DND-41 (cell line): ENCODE measurements at regions not wholly inside any gene's neighbourhood (a gene's known extent, or its start where the extent isn't known, plus 50 kb on each side); places are given as distances from the start of the nearest gene placed in this dataset.

Experiments
- ATAC-seq: fragments of 200-7000 bp; cut with Tn5 transposase; 3 replicates; pipeline ENCODE4 v1.9.1; 2021; ENCODE audit warnings: low read depth; ENCODE audit not compliant: insufficient read depth
- DNase-seq: peaks from one replicate; pipeline ENCODE4 v3.0.0-alpha.2; 2020
- H2AFZ ChIP-seq: 2 replicates; pipeline ENCODE4 v1.6.0; 2012; ENCODE audit warnings: low read depth, low read length
- H3K27ac ChIP-seq: 2 replicates; pipeline ENCODE4 v1.5.1; 2012; ENCODE audit warnings: low read length, inconsistent platforms
- H3K27me3 ChIP-seq: fragments of 200-600 bp; sonication (generic); 2 replicates; pipeline ENCODE4 v1.6.0; 2012; ENCODE audit warnings: low read length, mild to moderate bottlenecking, inconsistent platforms; ENCODE audit not compliant: insufficient read depth, poor library complexity
- H3K36me3 ChIP-seq: 2 replicates; pipeline ENCODE4 v1.5.1; 2012; ENCODE audit warnings: low read length, inconsistent platforms; ENCODE audit not compliant: insufficient read depth
- H3K4me1 ChIP-seq: 2 replicates; pipeline ENCODE4 v1.5.1; 2012; ENCODE audit warnings: mild to moderate bottlenecking, low read length; ENCODE audit not compliant: insufficient read depth
- H3K4me2 ChIP-seq: 2 replicates; pipeline ENCODE4 v1.6.0; 2012; ENCODE audit warnings: mild to moderate bottlenecking, moderate library complexity, low read length, inconsistent platforms; ENCODE audit not compliant: insufficient read depth
- H3K4me3 ChIP-seq, 2 experiments: fragments of 200-600 bp in 1 of 2; shearing (Covaris generic) in 1 of 2; 2 replicates each; pipeline ENCODE4 v1.5.1; 2012 to 2016; ENCODE audit warnings: inconsistent platforms in 2 of 2, low read length in 2 of 2, mild to moderate bottlenecking in 2 of 2, low read depth in 1 of 2, moderate library complexity in 1 of 2
- H3K79me2 ChIP-seq: 2 replicates; pipeline ENCODE4 v1.6.0; 2012; ENCODE audit warnings: low read length, inconsistent platforms; ENCODE audit not compliant: insufficient read depth
- H3K9ac ChIP-seq: 2 replicates; pipeline ENCODE4 v1.6.0; 2012; ENCODE audit warnings: low read depth, mild to moderate bottlenecking, inconsistent platforms, low read length, moderate library complexity
- H3K9me3 ChIP-seq: 2 replicates; pipeline ENCODE4 v1.5.1; 2012; ENCODE audit warnings: low read length, moderate library complexity, mild to moderate bottlenecking, inconsistent platforms; ENCODE audit not compliant: insufficient read depth, severe bottlenecking
- H4K20me1 ChIP-seq: 2 replicates; pipeline ENCODE4 v1.6.0; 2012; ENCODE audit warnings: low read length; ENCODE audit not compliant: insufficient read depth
- EZH2 ChIP-seq: IDR thresholded peaks from 3 replicates; pipeline ENCODE4 v1.6.1; 2012; ENCODE audit warnings: borderline replicate concordance, low read depth, mild to moderate bottlenecking, moderate library complexity, low read length, inconsistent platforms; ENCODE audit not compliant: severe bottlenecking
- TF ChIP-seq, protein P1 (sequence below): IDR thresholded peaks from 2 replicates; pipeline ENCODE4 v1.5.1; 2012; ENCODE audit warnings: borderline replicate concordance, low read length, moderate library complexity, mild to moderate bottlenecking; ENCODE audit not compliant: poor library complexity, severe bottlenecking; ENCODE audit errors: extremely low read depth

GRCh38 chr9:108376140-108376539 lies 479.6 kb downstream of the ACTL7B start:
- DNase-seq = no peak
- H4K20me1 ChIP-seq = no peaks in the 10 kb centered on the region
- no peak overlapping the region for H2AFZ ChIP-seq
- H3K36me3 ChIP-seq = no peaks in the 10 kb centered on the region
- no peaks in the 10 kb centered on the region for H3K9me3 ChIP-seq
- no peak overlapping the region for H3K4me2 ChIP-seq
- no peak overlapping the region for H3K9ac ChIP-seq
- no peak overlapping the region for H3K4me3 ChIP-seq
- H3K79me2 ChIP-seq = no peaks in the 10 kb centered on the region
- no peak for TF ChIP-seq EZH2
- ATAC-seq = no peak
- H3K27me3 ChIP-seq = peaks cover 2% of the 10 kb centered on the region
- no peaks in the 10 kb centered on the region for H3K4me1 ChIP-seq
- H3K27ac ChIP-seq = no peak overlapping the region

- Histone ChIP-seq H3K9me3 (no peaks in the 10 kb centered on the region), H2AFZ (no peak overlapping the region), H3K4me3 (no peak overlapping the region), H4K20me1 (no peaks in the 10 kb centered on the region), H3K27ac (no peak overlapping the region), H3K9ac (no peak overlapping the region), H3K27me3 (peaks cover 2% of the 10 kb centered on the region), H3K36me3 (no peaks in the 10 kb centered on the region), H3K79me2 (no peaks in the 10 kb centered on the region), H3K4me1 (no peaks in the 10 kb centered on the region), H3K4me2 (no peak overlapping the region)
- ATAC-seq = no peak
- DNase-seq = no peak
- TF ChIP-seq, protein P1, sequence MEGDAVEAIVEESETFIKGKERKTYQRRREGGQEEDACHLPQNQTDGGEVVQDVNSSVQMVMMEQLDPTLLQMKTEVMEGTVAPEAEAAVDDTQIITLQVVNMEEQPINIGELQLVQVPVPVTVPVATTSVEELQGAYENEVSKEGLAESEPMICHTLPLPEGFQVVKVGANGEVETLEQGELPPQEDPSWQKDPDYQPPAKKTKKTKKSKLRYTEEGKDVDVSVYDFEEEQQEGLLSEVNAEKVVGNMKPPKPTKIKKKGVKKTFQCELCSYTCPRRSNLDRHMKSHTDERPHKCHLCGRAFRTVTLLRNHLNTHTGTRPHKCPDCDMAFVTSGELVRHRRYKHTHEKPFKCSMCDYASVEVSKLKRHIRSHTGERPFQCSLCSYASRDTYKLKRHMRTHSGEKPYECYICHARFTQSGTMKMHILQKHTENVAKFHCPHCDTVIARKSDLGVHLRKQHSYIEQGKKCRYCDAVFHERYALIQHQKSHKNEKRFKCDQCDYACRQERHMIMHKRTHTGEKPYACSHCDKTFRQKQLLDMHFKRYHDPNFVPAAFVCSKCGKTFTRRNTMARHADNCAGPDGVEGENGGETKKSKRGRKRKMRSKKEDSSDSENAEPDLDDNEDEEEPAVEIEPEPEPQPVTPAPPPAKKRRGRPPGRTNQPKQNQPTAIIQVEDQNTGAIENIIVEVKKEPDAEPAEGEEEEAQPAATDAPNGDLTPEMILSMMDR = no peak
- no peak for TF ChIP-seq EZH2
Measured at GRCh38 chr9:108374626-108375025, 481.2 kb downstream of the ACTL7B start.

GRCh38 chr9:108367188-108367587 lies 488.6 kb downstream of the ACTL7B start:
- Histone ChIP-seq H3K27me3 (no peaks in the 10 kb centered on the region), H3K79me2 (no peaks in the 10 kb centered on the region), H3K4me2 (no peak overlapping the region), H2AFZ (no peak overlapping the region), H3K4me3 (no peak overlapping the region), H3K27ac (no peak overlapping the region), H3K4me1 (no peaks in the 10 kb centered on the region), H3K9ac (no peak overlapping the region), H4K20me1 (no peaks in the 10 kb centered on the region), H3K9me3 (no peaks in the 10 kb centered on the region), H3K36me3 (no peaks in the 10 kb centered on the region)
- TF ChIP-seq, protein P1 = no peak
- TF ChIP-seq EZH2 = no peak
- ATAC-seq (no peak), DNase-seq (no peak)

- Histone ChIP-seq H2AFZ (no peak overlapping the region), H3K27me3 (no peaks in the 10 kb centered on the region), H3K4me2 (no peak overlapping the region), H3K4me1 (no peaks in the 10 kb centered on the region), H3K9me3 (no peaks in the 10 kb centered on the region), H3K36me3 (no peaks in the 10 kb centered on the region), H3K27ac (no peak overlapping the region), H3K79me2 (no peaks in the 10 kb centered on the region), H3K9ac (no peak overlapping the region), H3K4me3 (no peak overlapping the region), H4K20me1 (no peaks in the 10 kb centered on the region)
- DNase-seq (no peak), ATAC-seq (no peak)
- TF ChIP-seq, protein P1 = no peak
- no peak for TF ChIP-seq EZH2
Measured at GRCh38 chr9:108363311-108363710, 492.5 kb downstream of the ACTL7B start.
